H1 (cell line): ENCODE measurements at regions not wholly inside any gene's neighbourhood (a gene's known extent, or its start where the extent isn't known, plus 50 kb on each side); places are given as distances from the start of the nearest gene placed in this dataset.

Source experiments
- CTCF ChIA-PET: fragments of 300-600 bp; sonication (Branson Sonifier 250); formaldehyde crosslinking; loops from one replicate; lab custom pipeline; 2021; ENCODE audit not compliant: partially characterized antibody; lab: Charles Lee
- POLR2A ChIA-PET: fragments of 300-600 bp; sonication (Branson Sonifier 250); formaldehyde crosslinking; loops from one replicate; lab custom pipeline; 2021; ENCODE audit warnings: inconsistent platforms; ENCODE audit not compliant: partially characterized antibody; lab: Charles Lee
- DNase-seq, 2 experiments: peaks; one replicate each; pipeline versions ENCODE4 v3.0.0 to v3.0.0-alpha.2; 2010 to 2022; ENCODE audit warnings: low spot score in 2 of 2, low read depth in 1 of 2, mixed read lengths in 1 of 2
- FAIRE-seq: peaks from 2 replicates; lab custom pipeline; 2011; peaks lifted over from hg19 to GRCh38; lab: Jason Lieb, UNC
- H2AFZ ChIP-seq: 2 replicates; pipeline ENCODE4 v1.8.1; 2012; ENCODE audit warnings: low read length, inconsistent platforms
- H2AK5ac ChIP-seq: 2 replicates; pipeline ENCODE4 v1.6.1; 2013; ENCODE audit warnings: low read depth, low read length
- H2BK120ac ChIP-seq: replicated peaks from 2 replicates; pipeline ENCODE3; 2013; ENCODE audit warnings: low read depth, low read length, inconsistent platforms
- H2BK12ac ChIP-seq: 2 replicates; pipeline ENCODE4 v1.6.1; 2013; ENCODE audit warnings: low read depth, low read length
- H2BK15ac ChIP-seq: 2 replicates; pipeline ENCODE4 v1.6.1; 2013; ENCODE audit warnings: low read length
- H2BK20ac ChIP-seq: 2 replicates; pipeline ENCODE4 v1.6.1; 2013; ENCODE audit warnings: low read length
- H2BK5ac ChIP-seq: 2 replicates; pipeline ENCODE4 v1.6.1; 2013; ENCODE audit warnings: low read depth, low read length
- H3K14ac ChIP-seq: 2 replicates; pipeline ENCODE4 v1.6.1; 2013; ENCODE audit warnings: inconsistent platforms; ENCODE audit not compliant: insufficient read length
- H3K18ac ChIP-seq: 2 replicates; pipeline ENCODE4 v1.6.1; 2013; ENCODE audit warnings: low read length; ENCODE audit errors: extremely low read depth
- H3K23ac ChIP-seq: 2 replicates; pipeline ENCODE4 v1.6.1; 2013; ENCODE audit warnings: inconsistent platforms; ENCODE audit not compliant: insufficient read length
- H3K23me2 ChIP-seq: 2 replicates; pipeline ENCODE4 v1.6.1; 2013; ENCODE audit warnings: low read depth, low read length
- H3K27ac ChIP-seq: 2 replicates; pipeline ENCODE4 v1.6.1; 2011; ENCODE audit warnings: low read depth, low read length, inconsistent platforms
- H3K27me3 ChIP-seq, 4 experiments: replicated peaks in 1 of 4; 1 replicate in 1 of 4; 2 replicates in 3 of 4; pipeline versions ENCODE4 v1.6.1 to v1.8.1; 2011 to 2013; ENCODE audit warnings: low read length in 3 of 4, mild to moderate bottlenecking in 3 of 4, inconsistent platforms in 2 of 4, mixed read lengths in 2 of 4, moderate library complexity in 1 of 4; ENCODE audit not compliant: control insufficient read depth in 3 of 4, insufficient read depth in 3 of 4; ENCODE audit errors: extremely low read depth in 1 of 4
- H3K36me3 ChIP-seq, 4 experiments: 2 replicates each; pipeline versions ENCODE4 v1.6.1 to v1.8.1; 2011 to 2013; ENCODE audit warnings: mild to moderate bottlenecking in 4 of 4, low read length in 3 of 4, moderate library complexity in 2 of 4, control low read depth in 1 of 4, inconsistent platforms in 1 of 4; ENCODE audit not compliant: insufficient read depth in 4 of 4, control insufficient read depth in 2 of 4
- H3K4ac ChIP-seq: replicated peaks from 2 replicates; pipeline ENCODE3; 2013; ENCODE audit warnings: low read length, low read depth, mixed read lengths, inconsistent platforms; ENCODE audit not compliant: insufficient read length
- H3K4me1 ChIP-seq, 4 experiments: replicated peaks in 1 of 4; 1 replicate in 1 of 4; 2 replicates in 3 of 4; pipeline versions ENCODE4 v1.6.1 to v1.8.1; 2011 to 2013; ENCODE audit warnings: low read length in 3 of 4, inconsistent platforms in 2 of 4, mixed read lengths in 1 of 4; ENCODE audit not compliant: insufficient read depth in 4 of 4, control insufficient read depth in 3 of 4
- H3K4me2 ChIP-seq, 2 experiments: 2 replicates each; pipeline versions ENCODE4 v1.6.1 to v1.8.1; 2011 to 2013; ENCODE audit warnings: low read depth in 2 of 2, low read length in 2 of 2, control low read depth in 1 of 2, inconsistent platforms in 1 of 2, mild to moderate bottlenecking in 1 of 2; ENCODE audit not compliant: insufficient read depth in 1 of 2
- H3K4me3 ChIP-seq, 4 experiments: fragments of 200-600, 300-600 bp in 1 of 4; sonication (generic), shearing (Covaris generic), sonication (Bioruptor Twin) in 1 of 4; 2 replicates each; pipeline versions ENCODE4 v1.5.1 to v1.8.1; 2011 to 2016; ENCODE audit warnings: low read length in 4 of 4, low read depth in 3 of 4, control low read depth in 2 of 4, inconsistent platforms in 2 of 4, mild to moderate bottlenecking in 2 of 4, mixed read lengths in 1 of 4, moderate library complexity in 1 of 4; ENCODE audit not compliant: insufficient read depth in 2 of 4; ENCODE audit errors: extremely low read depth in 1 of 4
- H3K56ac ChIP-seq: replicated peaks from 2 replicates; pipeline ENCODE3; 2013; ENCODE audit warnings: low read depth, mild to moderate bottlenecking, mixed read lengths, low read length, inconsistent platforms; ENCODE audit not compliant: insufficient read length
- H3K79me1 ChIP-seq: 2 replicates; pipeline ENCODE4 v1.6.1; 2013; ENCODE audit warnings: low read depth, low read length, control low read depth
- H3K79me2 ChIP-seq, 2 experiments: 2 replicates each; pipeline versions ENCODE4 v1.6.1 to v1.8.1; 2012 to 2013; ENCODE audit warnings: low read length in 2 of 2, mild to moderate bottlenecking in 2 of 2, inconsistent platforms in 1 of 2; ENCODE audit not compliant: insufficient read depth in 2 of 2, control insufficient read depth in 1 of 2
- H3K9ac ChIP-seq, 4 experiments: replicated peaks in 1 of 4; 1 replicate in 1 of 4; 2 replicates in 3 of 4; pipeline versions ENCODE4 v1.6.1 to v1.8.1; 2011 to 2013; ENCODE audit warnings: low read depth in 3 of 4, low read length in 3 of 4, control low read depth in 2 of 4, mild to moderate bottlenecking in 2 of 4, moderate library complexity in 2 of 4, inconsistent platforms in 1 of 4; ENCODE audit errors: extremely low read depth in 1 of 4
- H3K9me3 ChIP-seq, 2 experiments: 2 replicates each; pipeline versions ENCODE4 v1.6.1 to v1.8.1; 2012 to 2013; ENCODE audit warnings: mild to moderate bottlenecking in 2 of 2, moderate library complexity in 2 of 2, control low read depth in 1 of 2, inconsistent platforms in 1 of 2, low read depth in 1 of 2, low read length in 1 of 2, mixed read lengths in 1 of 2; ENCODE audit not compliant: insufficient read depth in 2 of 2
- H4K20me1 ChIP-seq, 2 experiments: replicated peaks in 1 of 2; 2 replicates each; pipeline versions ENCODE3 to v1.8.1; 2011 to 2013; ENCODE audit warnings: inconsistent platforms in 2 of 2, low read length in 2 of 2, mild to moderate bottlenecking in 1 of 2; ENCODE audit not compliant: insufficient read depth in 2 of 2, control insufficient read depth in 1 of 2
- H4K5ac ChIP-seq: 2 replicates; pipeline ENCODE4 v1.6.1; 2013; ENCODE audit warnings: low read length, low read depth, mixed read lengths, inconsistent platforms; ENCODE audit not compliant: insufficient read length
- H4K8ac ChIP-seq: 2 replicates; pipeline ENCODE4 v1.8.0; 2013; ENCODE audit warnings: mild to moderate bottlenecking, moderate library complexity, low read length, inconsistent platforms; ENCODE audit not compliant: insufficient read depth; ENCODE audit errors: extremely low read depth
- H4K91ac ChIP-seq: replicated peaks from 2 replicates; pipeline ENCODE3; 2013; ENCODE audit warnings: low read length, mixed read lengths, inconsistent platforms; ENCODE audit not compliant: insufficient read length
- EP300 ChIP-seq, 2 experiments: IDR thresholded peaks; 1 replicate in 1 of 2; 2 replicates in 1 of 2; pipeline ENCODE4 v1.6.1; 2011 to 2012; ENCODE audit warnings: low read depth in 2 of 2, low read length in 2 of 2, mild to moderate bottlenecking in 2 of 2, borderline replicate concordance in 1 of 2, inconsistent platforms in 1 of 2, moderate library complexity in 1 of 2
- RNF2 ChIP-seq: fragments of 200-900, 300-1000 bp; sonication (generic); IDR thresholded peaks from 2 replicates; pipeline ENCODE4 v1.7.1; 2016; ENCODE audit warnings: borderline replicate concordance, low read depth, mild to moderate bottlenecking, antibody characterized with exemption, low read length; ENCODE audit not compliant: poor library complexity, severe bottlenecking; ENCODE audit errors: missing control alignments
- SP1 ChIP-seq: IDR thresholded peaks from 2 replicates; pipeline ENCODE4 v1.6.1; 2011; ENCODE audit warnings: low read depth, low read length
- WGBS, 2 experiments: shearing (Covaris generic) in 1 of 2; methylation state at CpG; one replicate each; pipeline versions ENCODE4 v1.1.6 to v1.1.7; 2013 to 2015; ENCODE audit warnings: low lambda C conversion rate in 2 of 2, mixed read lengths in 2 of 2, inconsistent platforms in 1 of 2, low coverage in 1 of 2, missing lambda C conversion rate in 1 of 2; ENCODE audit not compliant: insufficient replicate concordance in 2 of 2, insufficient coverage in 1 of 2, insufficient read length in 1 of 2; ENCODE audit errors: extremely low coverage in 1 of 2, missing lambda C conversion rate in 1 of 2; 5-methylcytosine and 5-hydroxymethylcytosine counted together

GRCh38 chr13:72652681-72653080, 74.7 kb downstream of the MZT1 start:
- no peak overlapping the region for H2BK120ac ChIP-seq
- H3K18ac ChIP-seq, result no peak overlapping the region
- no peak overlapping the region for H3K4me3 ChIP-seq
- H3K14ac ChIP-seq, result no peak overlapping the region
- H3K4me2 ChIP-seq, result no peak overlapping the region
- no peaks in the 10 kb centered on the region for H3K36me3 ChIP-seq
- no peaks in the 10 kb centered on the region for H3K23me2 ChIP-seq
- 92% methylated on average over 2 of the region's 2 CpGs; no CpG with 5 or more reads in 1 of the 2 experiments for WGBS, 2 experiments
- H3K79me1 ChIP-seq, result no peaks in the 10 kb centered on the region
- DNase-seq (no peak), FAIRE-seq (no peak)
- no peaks in the 10 kb centered on the region for H3K4me1 ChIP-seq
- H4K91ac ChIP-seq, result no peak overlapping the region
- no peaks in the 10 kb centered on the region for H3K79me2 ChIP-seq
- H4K5ac ChIP-seq, result no peak overlapping the region
- H4K20me1 ChIP-seq, result no peaks in the 10 kb centered on the region
- H2BK5ac ChIP-seq, result no peak overlapping the region
- POLR2A ChIA-PET, result no interaction called here
- H3K56ac ChIP-seq, result no peak overlapping the region
- H3K9ac ChIP-seq, result no peak overlapping the region
- H3K4ac ChIP-seq, result no peak overlapping the region
- H3K27me3 ChIP-seq, result no peaks in the 10 kb centered on the region
- no peaks in the 10 kb centered on the region for H3K9me3 ChIP-seq
- no peak overlapping the region for H3K27ac ChIP-seq
- H3K23ac ChIP-seq, result no peak overlapping the region
- TF ChIP-seq SP1 (no peak), RNF2 (no peak), EP300 (IDR thresholded peaks at IDR 0.05; ENCODE audit: borderline replicate concordance in 1 of 2, low read depth in 2 of 2, low read length in 2 of 2) (no peak)
- H2AK5ac ChIP-seq, result no peak overlapping the region
- H2BK12ac ChIP-seq, result no peak overlapping the region
- no peak overlapping the region for H2BK20ac ChIP-seq
- no peak overlapping the region for H2AFZ ChIP-seq
- no peak overlapping the region for H2BK15ac ChIP-seq
- no peak overlapping the region for H4K8ac ChIP-seq
- CTCF ChIA-PET, result interaction anchor here (1.3 to 3.6 kb wide), 3 partner anchors 10 to 86 kb away, joined by 3 to 26 read pairs (median 9); no protein-coding TSS in a partner anchor
